GM18870 (cell line): ENCODE measurements at regions not wholly inside any gene's neighbourhood (a gene's known extent, or its start where the extent isn't known, plus 50 kb on each side); places are given as distances from the start of the nearest gene placed in this dataset.
A peak's percentile ranks its signal among the peaks of the same experiment; 100 is the strongest.
"Not testable (repeated sequence)": the region's sequence is repeated elsewhere in the genome, so short reads cannot be mapped to it uniquely, and the experiment has no call there.

Experiments
- ATAC-seq: cut with Tn5 transposase; IDR thresholded peaks from one replicate; pipeline ENCODE4 v1.9.1; 2021; ENCODE audit warnings: moderate library complexity; ENCODE audit not compliant: unreplicated experiment

DNA sequence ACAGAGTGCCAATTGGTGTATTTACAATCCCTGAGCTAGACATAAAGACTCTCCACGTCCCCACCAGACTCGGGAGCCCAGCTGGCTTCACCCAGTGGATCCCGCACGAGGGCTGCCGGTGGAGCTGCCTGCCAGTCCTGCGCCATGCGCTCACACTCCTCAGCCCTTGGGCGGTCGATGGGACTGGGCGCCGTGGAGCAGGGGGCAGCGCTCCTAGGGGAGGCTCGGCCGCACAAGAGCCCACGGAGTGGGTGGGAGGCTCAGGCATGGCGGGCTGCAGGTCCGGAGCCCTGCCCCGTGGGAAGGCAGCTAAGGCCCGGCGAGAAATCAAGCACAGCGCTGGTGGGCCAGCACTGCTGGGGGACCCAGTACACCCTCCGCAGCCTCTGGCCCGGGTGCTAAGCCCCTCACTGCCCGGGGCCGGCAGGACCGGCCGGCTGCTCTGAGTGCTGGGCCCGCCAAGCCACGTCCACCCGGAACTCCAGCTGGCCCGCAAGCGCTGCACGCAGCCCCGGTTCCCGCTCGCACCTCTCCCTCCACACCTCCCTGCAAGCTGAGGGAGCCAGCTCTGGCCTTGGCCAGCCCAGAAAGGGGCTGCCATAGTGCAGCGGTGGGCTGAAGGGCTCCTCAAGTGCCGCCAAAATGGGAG lies 759.4 kb downstream of the BRINP3 start:
- ATAC-seq, result not testable (repeated sequence)

DNA sequence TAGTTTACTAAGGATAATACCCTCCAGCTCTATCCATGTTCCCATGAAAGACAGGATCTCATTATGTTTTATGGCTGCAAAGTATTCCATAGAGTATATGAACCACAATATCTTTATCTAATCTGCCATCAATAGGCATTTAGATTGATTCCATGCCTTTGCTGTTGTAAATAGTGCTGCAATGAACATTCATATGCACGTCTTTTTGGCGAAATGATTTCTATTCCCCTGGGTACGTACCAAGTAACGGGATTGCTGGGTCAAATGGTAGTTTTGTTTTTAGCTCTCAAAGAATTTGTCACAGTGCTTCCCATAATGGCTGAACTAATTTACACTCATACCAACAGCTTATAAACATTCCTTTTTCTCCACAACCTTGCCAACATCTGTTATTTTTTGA lies 750.9 kb downstream of the BRINP3 start:
- no peak for ATAC-seq

DNA sequence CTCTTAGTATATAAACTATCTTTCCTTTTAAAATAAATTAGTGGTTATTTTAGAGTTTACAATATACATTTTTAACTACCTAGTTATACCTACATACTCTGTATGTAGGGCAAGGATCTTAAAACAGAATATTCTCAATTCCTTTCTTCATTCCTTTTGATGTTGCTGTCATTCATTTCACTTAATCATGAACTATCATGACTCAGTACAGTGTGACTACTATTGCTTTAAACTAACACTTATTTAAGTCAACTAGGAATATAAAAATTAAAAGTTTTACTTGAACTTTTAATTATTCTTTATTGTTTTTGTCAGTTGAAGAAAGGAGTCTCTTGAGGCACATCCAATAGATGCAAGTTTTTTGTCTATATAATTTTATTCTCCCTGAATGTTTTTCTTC lies 726.4 kb downstream of the BRINP3 start:
- ATAC-seq, result no peak

DNA sequence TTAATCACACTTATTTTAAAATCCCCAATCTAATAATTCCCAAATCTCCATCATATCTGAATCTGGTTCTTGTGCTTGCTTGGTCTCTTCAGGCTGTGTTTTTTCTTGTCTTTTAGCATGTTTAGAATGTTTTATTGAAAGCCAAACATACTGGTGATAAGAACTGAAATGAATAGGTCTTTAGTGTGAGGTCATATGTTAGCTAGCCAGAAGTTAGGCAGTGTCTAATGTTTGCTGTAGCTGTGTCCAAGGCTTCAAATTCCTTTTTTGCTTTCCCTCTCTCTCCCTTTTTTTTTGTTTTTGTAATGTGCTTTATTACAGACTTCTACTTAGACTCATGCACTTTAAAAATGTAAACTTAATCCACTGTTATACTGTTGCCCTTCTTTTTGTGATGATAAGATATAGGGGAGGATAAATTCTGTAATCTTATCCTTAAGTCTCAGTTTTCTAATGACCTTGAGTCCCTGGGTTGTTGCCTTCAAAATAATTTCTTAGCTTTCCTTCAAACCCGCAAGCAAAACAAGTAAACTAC lies 725.1 kb downstream of the BRINP3 start:
- no peak for ATAC-seq

DNA sequence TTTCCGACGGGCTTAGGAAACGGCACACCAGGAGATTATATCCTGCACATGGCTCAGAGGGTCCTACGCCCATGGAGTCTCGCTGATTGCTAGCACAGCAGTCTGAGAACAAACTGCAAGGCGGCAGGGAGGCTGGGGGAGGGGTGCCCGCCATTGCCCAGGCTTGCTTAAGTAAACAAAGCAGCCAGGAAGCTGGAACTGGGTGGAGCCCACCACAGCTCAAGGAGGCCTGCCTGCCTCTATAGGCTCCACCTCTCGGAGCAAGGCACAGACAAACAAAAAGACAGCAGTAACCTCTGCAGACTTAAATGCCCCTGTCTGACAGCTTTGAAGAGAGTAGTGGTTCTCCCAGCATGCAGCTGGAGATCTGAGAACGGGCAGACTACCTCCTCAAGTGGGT lies 722.6 kb downstream of the BRINP3 start:
- ATAC-seq, result not testable (repeated sequence)

DNA sequence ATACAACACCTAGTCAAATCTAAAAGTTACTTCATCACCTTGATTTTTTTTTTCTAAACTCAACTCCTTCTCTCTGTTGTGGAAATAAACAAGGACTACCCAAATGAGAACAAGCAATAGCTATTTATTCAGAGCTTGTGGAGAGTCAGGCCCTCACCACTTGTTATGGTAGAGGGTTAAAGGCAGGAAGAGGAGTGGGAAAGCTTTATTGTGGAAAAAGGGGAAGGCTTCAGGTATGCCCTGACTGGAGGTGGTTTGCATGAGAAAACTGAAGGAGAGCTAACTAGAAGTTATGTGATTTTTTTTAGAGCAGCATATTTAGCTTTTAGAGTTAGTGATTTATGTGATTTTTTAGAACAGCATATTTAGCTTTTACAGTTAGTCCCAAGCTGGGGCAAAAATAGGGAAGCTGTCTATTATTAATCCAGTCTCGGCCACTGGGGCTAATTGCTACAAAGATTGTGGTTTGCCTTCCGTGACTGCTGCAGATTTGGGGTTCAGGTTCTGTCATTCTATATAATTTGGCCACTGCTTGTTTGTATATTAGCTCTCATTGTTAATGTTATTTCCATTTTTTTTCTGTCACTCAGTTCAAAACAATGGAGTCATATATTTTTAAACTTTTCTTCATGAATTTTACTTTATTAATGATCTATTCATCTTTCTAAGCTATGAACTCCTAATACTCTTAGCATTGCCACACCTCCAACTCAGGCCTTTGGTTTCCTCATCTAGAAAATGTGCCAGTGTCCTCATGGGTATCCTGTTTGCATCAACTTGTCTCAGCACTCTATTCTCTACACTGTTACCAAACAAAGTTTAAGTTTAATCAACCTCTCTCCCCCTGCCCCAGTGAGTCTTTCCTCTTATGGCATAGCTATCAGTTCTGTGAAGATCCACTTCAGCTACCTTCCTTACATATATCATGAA lies 713.0 kb downstream of the BRINP3 start:
- peak; percentile 58 for ATAC-seq

DNA sequence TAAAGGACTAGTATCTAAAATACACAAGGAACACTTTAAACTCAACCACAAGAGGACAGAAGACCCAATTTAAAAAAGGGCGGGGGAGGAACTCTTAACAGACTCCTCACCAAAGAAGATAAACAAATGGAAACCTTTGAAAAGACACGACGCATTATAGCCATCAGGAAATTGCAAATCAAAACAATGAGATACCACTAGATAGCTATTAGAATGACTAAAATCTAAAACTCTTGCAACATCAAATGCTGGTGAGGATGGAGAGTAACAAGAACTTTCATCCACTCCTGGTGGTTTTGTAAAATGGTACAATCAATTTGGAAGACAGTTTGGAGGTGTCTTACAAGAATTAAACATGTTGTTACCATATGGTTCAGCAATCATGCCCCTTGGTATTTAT lies 708.2 kb downstream of the BRINP3 start:
- no peak for ATAC-seq

DNA sequence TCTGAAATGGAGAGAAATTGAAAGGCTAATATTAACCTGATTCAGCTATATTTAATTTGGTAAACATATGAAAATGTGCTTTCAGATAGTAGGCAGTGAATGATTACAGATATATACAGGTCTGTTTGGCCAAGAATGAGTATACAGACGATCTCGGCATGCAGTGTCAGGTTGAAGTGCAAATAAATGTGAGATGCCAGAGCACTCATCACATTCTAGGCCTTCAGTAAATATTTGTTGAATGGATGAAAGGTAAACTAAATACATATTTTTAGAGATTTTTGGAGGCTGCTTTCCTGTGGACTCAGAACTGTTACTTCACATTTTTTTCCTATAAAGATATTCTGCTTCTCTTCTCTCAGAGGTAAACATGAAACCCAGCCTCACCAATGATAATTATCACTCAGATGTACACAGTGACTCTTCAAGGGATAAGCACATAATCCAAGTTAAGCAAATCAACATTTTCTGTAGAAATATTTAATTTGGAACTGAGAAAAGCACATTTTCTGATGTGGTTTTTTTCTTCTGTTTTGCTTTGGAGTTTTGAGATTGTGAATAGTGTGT lies 702.9 kb downstream of the BRINP3 start:
- no peak for ATAC-seq

DNA sequence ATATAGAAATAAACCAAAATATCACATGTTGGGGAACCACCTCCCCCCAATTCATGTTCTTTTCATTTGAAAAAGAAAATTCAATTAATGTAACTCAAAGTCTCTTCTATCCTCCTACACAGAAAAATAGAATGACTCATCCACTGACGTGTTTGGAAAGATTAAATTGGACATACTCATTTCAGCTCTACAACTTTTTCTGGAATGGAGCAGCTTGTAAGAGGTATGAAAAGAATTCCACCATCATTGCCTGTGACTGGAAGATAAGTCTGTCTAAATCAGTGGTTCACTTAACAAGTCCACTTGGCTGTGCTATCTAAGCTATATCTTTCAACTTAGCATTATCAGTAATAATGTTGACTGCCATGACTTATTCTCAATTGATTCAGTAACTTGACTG lies 702.3 kb downstream of the BRINP3 start:
- no peak for ATAC-seq

DNA sequence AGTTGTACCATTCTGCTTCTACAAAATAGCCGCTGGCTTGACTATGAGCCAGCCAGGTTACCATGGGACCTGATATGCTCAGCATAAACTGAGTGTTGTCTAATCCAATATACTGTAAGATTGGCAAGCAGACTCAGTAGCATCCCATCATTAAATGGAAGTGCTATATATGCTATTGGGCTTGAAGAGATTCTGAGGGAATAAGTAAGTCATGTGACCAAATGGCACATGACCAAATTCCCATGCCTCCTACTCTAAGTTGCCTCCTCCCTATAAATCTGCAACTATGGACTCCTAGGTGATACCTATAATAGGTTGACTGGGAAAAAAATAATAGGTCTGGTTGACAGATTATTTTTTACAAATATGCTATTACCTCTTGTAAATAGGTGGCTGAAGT lies 698.6 kb downstream of the BRINP3 start:
- no peak for ATAC-seq

DNA sequence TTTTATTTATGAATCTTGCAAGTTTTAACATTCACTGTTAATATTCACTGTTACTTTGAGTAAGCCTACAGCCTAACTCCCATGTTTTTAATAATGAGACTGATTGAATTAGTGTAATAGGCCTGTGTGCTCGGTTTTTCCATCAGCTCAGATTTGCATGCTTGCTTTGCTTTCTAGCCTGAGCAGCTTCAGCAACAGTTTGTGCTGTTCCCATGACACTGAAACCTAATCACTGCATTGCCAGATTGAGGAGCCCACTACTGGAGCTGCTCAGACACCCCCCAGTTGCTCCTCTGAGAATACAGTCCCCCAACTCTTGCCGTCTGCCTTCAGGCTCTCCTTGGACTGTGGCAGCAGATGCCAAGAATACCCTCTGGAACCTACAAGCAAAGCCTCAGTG lies 695.4 kb downstream of the BRINP3 start:
- no peak for ATAC-seq

DNA sequence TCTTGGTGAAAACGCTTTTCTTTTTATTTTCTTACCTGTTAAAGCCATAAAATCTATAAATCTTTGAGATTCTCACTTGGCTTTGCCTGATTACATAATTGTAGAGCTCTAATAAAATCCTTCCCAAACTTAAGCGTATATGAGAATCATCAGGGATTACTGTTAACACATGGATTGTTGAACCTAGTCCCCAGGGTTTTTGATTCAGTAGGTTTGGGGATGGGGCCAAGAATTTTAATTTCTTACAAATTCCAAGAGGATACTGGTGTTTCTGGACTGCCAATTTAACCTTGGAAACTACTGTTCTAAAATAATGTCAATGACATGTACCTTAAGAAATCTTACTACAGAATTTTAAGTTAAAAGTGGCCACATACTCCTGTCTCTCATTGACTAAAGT lies 694.2 kb downstream of the BRINP3 start:
- no peak for ATAC-seq

DNA sequence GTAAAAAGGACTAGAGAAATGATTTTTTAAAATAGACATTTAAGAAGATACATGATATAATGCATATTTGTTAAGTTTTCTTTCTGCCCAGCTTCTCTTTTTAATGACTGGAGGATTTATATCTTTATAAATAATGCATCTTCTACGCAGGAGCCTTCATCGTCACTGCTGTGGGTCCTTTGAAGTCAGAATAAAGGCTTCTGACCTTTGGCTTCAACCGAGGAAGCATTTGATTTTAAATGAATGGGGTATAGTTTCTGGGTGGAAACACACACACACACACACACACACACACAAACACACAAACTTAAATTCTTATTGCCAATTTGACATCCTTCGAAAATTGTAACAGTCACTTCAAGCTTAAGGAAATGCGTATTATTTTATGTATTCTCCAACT lies 690.9 kb downstream of the BRINP3 start:
- no peak for ATAC-seq

DNA sequence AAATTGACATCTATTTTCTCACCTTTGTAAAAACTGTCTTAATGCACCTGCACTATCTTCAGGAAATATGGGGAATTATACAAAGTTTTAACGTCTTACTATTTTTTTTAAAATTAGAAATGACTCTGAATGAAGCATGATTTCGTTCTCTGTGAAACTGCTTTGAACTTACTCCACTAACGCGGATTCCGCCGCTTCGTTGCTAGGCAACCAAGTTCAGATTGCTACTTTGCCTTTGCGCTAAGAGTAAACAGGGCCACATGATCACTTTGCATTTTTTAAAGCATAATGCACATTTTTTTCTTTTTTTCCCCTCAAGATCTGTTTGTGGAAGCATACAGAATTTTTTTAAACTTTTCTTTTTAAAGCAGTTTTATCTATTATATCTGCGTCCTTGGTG lies 690.5 kb downstream of the BRINP3 start:
- no peak for ATAC-seq

DNA sequence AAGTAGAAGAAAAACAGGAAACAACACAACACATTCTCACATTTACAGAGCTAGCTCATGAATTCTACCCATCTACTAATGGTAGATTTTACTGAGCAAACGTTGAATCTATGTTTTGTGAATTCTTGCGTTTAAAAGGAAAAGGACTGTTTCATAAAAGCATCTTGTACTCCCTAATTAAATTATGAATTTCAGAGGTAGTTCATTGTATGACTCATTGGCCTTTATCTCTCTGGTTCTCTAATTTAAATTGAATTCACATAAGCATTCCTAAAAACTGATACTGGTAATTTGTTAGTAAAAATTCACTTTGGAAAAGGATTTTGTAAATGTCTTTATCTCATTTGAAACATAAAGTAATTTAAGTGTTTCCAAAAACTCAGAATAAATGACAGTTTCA lies 687.3 kb downstream of the BRINP3 start:
- no peak for ATAC-seq

DNA sequence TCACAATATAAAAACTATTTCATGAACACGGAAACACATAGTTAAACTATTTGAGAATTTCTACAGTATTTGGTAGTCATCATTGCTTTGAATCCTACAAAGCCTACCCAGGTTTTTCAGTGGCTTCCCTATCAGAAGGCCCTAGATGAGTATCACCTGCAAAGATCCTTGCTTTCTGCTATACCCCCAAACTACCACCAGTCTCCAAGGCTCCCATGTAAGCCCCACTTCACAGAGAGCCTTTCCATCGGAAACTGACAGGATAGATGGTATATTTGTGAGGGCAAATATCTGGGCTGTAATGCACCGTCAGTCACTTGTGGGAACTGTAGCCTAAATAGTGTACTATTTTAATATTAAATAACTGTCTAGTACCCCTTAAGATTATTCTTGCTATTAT lies 674.3 kb downstream of the BRINP3 start:
- no peak for ATAC-seq

DNA sequence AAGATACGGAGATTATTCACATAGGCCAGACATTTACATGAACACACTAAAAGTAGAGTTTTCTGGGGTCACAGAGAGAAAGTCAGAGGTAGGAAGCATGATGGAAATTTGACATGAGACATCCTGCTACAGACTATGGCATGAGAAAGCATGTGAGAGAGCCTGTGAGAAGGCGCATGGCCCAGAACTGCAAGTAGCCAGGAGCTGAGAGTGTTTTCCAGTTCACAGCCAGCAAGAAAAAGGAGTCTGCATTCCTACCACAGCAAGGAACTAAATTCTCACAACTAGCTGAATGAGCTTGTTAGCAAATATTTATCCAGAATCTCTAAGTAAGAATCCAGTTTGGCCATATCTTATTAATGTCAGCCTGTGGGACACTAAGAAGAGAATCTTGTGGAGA lies 673.3 kb downstream of the BRINP3 start:
- ATAC-seq, result no peak

DNA sequence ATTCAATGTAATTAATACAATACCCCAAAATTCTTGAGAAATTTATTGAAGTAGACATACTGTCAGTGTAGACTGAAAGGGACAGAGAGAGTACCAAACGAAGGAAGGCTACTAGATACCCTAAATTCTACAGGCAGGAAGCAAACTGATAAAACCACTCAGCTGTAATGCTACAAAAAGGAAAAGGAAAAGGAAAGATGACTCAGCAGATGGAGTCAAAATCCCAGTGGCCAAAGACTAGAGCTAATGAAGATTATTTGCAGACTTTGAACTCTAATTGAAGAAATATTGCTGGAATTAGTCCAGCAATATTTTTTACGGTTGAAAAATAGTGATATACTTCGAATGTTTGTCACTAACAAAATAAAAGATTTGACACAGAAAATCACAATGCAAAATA lies 671.9 kb downstream of the BRINP3 start:
- ATAC-seq, result no peak

DNA sequence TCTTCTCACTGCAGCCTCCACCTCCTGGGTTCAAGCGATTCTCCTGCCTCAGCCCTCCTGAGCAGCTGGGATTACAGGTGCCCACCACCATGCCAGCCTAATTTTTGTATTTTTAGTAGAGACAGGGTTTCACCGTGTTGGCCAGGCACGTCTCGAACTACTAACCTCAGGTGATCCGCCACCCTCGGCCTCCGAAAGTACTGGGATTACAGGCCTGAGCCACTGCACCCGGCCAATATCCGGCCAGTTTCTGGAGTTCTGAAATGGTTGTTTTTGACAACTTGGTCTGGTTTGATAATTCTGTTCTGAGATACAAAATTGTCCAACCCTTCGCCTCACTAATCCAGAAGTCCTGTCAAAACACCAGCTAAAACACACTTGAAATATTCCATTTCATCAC lies 667.0 kb downstream of the BRINP3 start:
- ATAC-seq, result not testable (repeated sequence)

DNA sequence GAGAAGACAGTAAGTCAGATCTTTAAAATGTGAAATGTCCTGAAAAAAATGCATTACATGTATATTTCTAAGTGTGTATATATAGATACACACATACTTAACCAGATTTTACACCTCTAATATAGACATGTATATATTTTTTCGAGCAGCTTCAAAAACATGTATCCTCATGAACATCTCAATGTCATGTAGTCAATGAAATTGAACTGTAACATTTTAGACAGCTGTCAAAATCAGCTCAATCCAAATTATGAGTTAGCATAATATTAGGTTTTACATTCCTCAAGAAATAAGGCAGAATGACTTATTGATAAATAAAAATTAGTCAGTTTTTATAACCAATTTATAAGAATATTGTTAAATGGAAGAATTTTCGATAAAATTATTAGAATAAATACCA lies 665.7 kb downstream of the BRINP3 start:
- no peak for ATAC-seq

DNA sequence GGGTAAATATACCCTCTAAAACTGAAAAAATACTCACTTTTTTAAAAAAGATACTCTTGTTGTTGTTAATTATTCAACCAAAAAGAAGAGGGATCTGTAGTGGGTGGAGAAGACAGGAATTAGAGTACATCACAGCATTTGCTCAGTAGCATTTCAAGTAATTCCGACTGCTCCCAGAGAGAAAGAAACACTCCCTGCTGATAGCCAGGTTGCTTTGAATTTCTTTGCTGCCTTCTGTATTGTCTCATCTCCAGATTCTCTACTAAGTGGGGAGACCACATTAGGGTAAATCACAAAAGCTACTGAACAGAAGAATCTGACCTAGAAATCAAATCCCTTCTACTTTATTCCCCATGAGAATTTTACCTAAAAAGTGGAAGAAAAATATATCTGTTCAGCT lies 661.1 kb downstream of the BRINP3 start:
- ATAC-seq, result no peak

DNA sequence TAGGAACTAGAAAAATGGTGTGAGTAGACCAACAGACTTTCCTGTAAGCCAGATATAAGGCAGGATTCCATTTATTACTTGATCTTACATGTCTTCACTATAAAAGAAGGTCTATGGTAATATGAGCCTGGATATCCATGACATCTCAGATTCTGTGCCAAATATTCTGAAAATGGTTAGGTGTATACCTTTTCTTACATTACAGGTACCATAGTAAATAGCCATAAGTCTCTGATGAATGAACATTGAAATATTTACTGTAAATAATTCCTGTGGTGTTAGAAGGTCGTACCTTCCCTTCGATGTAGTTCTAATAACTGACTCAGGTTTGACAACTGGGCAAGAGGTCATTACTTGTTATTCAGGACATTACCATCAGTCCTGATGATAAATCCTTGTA lies 657.9 kb downstream of the BRINP3 start:
- ATAC-seq, result no peak
